HG02763 (cell line): ENCODE measurements at regions not wholly inside any gene's neighbourhood (a gene's known extent, or its start where the extent isn't known, plus 50 kb on each side); places are given as distances from the start of the nearest gene placed in this dataset.

Source experiments
- ATAC-seq: cut with Tn5 transposase; IDR thresholded peaks from one replicate; pipeline ENCODE4 v1.9.1; 2021; ENCODE audit warnings: mild to moderate bottlenecking, moderate library complexity; ENCODE audit not compliant: unreplicated experiment

DNA sequence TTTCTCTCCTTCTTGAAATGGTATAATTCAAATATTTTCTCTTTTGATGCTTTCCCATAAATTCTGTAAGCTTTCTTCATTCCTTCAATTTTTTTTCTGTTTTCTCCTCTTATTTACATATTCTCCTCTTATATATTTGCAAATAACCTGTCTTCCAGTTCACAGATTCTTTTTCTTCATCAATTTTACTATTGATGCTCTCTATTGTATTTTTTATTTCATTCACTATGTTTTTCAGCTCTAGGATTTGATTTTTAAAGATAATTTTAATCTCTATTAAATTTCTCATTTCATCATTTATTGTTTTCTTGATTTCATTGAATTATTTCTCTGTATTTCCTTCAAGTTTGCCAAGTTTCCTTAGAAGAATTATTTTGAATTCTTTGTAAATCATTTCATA lies 54.0 kb upstream of the PRPS1L1 start:
- no peak for ATAC-seq

DNA sequence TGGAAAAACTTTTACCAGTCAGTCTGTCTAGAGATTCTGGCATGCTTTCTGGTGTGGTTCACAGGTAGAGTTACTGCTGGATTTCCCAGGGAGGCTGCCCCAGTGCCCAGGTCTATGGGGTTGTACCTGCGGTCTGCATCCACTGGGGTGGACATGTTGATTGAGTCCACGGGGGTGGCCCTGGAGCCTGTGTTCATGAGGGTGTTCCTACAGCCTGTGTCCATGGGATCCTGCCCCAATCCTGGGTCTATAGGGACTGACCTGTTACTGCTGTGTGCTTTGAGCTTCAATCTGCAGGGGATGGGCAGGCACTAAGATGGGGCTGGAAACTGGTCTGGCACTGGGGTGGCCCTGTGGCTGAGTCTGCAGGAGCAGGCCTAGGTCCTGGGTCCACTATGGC lies 54.5 kb upstream of the PRPS1L1 start:
- ATAC-seq: no peak

DNA sequence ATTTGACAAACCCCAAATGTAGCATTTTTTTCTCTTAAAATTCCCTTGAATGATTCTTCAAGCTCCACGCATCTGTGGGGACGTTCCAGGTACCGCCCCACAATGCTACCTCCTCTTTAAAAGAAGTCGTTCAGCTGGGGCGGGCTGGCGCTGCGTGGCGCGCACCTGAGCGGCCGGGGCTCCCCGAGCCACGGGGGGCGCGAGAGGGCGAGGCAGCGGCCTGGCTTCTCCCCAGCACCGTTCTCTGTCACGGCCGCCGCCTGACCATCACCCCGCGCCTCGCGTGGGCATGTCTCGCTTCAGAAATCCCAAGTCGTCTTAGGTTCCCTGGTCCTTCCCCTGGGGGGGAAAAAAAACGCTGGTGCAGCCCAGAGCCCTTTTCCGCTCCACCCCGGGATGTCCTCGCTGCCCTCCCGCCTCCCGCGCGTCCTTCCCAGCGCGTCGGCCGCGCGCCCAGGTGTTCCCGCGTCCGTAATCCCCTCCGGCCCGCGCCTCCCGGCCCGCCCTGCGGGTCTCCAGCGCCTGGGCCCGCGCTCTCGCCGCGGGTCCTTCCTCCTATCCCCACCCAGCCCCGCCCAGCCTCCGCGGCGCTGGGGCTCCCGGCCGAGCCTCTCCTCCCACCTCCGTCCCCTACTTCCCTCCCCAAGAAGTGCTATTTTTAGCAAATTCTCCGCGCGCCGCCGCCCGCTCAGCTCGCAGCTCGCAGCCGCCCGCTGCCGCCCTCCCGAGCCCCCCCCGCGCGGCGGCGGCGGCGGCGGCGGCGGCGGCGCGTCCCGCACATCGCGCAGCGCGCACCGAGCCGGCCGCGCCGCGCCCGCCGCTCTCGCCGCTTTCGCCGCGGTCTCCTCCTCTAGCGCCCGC lies 58.7 kb upstream of the PRPS1L1 start:
- no peak for ATAC-seq

DNA sequence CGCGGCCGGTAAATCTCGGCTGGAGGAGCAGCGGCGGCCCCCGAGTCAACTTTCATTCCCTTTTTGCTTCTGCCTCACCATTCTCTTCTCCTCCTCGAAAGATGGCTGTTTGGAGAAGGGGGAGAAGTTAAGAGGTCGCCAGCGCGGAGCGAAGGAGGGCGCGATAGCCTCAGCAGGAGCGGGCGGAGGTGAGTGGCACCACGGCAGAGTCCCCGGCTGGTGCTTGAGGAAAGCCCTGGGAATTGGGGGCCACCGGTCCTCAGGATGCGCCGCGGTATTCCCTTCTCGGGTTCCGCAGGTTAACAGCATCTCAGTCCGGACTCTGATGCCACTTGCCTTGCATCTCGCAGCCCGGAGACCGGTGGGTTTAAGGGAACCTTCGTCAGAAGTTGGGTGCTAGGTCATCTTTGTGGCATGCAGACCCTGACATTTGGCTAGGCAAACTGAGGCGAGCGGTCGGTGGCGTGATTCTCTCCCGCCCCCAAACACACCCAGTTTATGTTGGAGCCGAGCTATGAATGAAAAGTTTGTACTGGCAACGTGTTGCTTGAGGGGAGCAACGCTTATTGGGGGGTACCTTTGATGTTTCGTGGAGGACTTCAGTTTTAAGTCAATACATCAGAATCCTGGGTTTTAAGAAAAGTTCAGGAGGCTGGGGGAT lies 59.5 kb upstream of the PRPS1L1 start:
- ATAC-seq: no peak

DNA sequence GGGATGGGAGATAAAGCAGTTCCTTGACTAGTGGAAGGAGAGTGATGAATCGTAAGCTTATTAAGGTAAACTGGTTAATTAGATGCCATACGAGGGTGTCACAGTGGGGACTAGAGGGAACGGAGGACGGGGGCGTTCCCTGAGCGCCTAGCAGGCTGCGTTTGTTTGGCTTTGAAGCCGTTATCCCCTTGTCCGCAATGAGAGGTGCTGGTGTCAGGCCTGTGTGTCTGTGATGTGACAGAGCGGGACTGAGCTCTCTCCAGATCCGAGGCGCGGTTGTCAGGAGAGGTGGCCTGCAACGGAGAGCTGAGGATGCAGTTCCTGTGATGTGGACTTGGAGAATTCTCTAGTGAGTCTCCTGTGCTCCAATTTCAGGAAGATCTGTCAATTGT lies 60.0 kb upstream of the PRPS1L1 start:
- ATAC-seq: no peak

DNA sequence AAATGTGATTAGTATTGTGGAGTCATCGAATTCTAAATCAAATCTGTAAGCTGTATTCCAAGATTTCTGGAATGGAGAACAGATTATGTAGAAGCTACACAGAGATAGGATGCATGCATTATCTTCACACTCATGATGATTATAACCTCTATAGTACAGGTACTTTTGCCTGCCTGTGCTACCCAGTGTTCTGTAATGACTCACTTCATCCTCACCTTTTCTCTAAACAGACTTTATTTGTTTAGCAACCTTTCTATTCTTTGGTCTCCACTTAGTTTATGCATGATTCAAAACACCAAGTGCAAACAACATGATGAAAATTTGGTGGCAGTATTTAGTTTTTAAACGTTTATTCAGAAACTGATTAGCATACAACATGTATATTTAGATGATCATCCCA lies 68.4 kb upstream of the PRPS1L1 start:
- ATAC-seq: no peak

DNA sequence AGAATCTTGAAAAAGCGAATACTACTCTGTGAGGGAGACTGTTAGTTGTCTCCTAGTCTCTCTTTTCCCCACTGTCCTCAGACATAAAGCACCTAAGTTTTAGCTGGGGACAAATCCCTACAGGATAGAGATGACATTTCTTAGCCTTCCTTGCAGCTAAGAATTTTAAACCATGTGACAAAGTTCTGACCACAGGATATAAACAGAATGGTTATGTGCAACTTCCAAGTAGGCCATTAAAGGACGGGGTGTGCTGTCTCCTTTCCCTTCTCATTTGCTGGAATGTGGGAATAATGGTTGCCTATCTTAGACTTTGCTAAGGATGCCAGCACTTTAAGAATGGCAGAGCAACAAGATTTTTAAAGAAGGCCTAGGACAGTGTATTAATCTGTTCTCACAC lies 74.9 kb upstream of the PRPS1L1 start:
- ATAC-seq: no peak

DNA sequence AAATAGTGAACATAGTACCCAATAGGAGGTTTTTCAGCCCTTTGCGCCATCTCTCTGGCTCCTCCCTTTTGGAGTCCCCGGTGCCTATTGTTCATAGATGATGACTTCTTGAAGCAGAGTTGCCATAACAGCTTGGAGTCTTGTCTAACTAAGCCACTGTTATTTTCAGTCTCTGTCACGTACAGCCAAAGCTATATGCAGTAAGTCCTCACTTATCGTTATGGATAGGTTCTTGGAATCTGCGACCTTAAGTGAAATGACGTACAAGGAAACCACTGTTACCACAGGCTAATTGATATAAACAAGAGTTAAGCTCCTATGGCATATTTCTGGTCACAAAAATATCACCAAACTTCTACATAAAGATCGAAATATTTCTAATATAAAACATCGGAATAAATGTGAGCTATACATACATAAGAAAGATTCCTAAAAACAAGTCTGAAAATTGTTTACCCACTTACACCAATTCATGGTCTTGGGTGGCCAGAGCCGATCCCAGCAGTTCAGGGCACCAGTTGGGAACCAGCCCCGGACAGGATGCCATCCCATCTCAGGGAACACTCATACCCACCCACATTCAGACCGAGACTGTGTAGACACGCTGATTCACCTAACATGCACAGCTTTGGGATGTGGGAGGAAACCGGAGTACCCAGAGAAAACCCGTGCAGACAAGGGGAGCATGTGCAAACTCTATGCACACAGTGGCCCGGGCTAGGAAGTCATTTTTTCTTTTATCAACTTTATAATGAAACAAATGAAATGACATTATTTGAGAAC lies 76.0 kb upstream of the PRPS1L1 start:
- no peak for ATAC-seq

DNA sequence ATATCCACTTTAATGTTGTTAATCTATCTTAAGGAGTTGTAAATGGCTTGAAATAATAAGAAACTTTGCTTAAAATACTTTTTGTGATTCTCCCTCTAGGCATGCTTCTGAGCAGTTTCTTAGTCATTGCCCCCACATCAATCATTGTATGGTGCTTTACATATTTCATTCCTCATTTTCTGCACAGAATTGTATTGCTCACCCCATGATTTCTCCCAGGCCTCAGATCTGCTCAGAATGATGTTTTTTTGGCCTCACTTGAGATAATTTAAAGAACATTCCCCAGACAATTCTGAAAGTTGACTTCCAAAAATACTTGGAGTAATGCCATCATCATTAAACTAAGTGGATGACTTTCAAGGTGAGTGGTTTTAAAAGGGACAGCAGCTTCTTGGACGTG lies 82.1 kb upstream of the PRPS1L1 start:
- no peak for ATAC-seq

DNA sequence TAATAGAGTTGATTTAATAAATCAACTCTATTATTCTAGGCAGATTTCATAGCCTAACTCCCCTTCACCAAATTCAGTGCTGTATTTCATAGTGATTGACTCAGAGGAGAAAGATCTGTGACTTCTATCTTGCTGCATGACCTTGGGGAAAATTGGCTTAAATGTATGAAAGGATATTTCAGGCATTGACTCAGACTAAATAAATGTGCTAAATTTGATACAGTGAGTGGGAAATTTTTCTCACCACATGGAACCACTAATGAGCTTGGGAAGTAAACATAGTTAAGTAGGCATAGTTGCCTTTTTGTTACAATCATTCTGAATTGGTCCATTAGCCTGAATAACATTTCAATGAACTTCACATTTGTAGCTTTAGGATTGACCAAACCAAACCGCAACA lies 89.0 kb upstream of the PRPS1L1 start:
- ATAC-seq: no peak

DNA sequence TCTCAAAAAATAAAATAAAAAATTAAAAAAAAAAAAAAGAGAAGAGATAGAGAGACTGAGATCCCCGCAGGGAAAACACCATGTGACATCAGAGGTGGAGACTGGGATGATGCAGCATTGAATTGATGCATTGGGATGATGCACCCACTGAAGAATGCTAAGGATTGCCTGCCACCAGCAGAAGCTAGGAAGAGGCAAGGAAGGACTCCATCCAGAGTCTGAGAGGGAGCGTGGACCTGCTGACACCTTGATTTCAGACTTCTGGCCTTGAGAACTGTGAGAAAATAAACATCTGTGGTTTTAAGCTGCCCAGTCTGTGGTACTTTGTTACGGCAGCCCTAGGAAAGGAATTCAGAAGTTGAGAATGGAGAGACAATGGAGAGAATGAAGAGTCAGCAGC lies 89.8 kb upstream of the PRPS1L1 start:
- ATAC-seq: no peak

DNA sequence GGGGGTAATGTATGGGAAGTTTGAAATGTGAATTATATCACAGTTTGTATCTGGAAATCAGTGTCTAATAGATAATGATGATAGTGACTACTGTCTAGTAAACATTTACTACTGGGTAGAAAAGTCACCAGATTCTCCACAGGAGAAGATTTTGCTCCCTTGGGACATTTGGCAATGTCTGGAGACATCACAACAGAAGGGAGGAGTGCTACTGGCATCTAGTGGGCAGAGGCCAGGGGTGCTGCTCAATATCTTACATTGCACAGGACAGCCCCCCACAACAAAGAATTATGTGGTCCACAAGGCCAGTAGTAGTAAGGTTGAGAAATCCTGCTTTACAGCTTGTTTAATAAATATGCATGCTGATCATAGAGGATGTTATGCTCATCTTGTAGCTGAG lies 92.3 kb upstream of the PRPS1L1 start:
- no peak for ATAC-seq

DNA sequence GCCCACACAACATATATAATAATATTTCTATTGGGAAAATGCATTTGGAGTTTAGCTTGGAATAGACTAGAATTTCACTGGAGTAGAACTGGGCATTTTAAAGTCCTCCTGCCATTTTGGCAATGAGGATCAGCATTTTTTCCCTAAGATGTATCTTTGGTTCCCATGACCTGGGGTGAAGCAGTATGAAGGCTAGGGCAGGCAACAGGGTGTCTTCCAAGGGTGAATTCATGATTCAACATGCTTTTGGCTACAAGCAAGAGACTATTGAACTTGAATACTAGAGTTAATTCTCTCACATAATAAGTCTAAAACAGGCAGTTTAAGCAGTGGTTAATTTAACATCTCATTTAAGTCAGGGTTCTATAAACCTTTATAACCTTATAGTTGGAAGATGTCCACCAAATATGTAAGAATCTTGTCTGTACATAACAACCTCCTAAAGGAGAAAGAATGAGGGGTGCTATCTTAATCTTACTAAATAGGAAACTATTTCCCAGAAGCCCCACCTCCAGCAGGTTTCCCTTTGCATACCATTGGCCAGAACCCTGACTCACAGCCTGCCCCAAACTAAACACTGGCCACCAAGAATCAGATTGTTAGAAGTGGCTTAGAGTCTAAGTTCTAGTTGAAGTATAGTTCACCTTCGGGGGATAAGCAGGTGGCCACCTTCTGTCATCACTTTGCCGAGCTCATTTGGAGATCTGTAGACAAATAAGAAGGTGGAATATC lies 96.0 kb upstream of the PRPS1L1 start:
- no peak for ATAC-seq

DNA sequence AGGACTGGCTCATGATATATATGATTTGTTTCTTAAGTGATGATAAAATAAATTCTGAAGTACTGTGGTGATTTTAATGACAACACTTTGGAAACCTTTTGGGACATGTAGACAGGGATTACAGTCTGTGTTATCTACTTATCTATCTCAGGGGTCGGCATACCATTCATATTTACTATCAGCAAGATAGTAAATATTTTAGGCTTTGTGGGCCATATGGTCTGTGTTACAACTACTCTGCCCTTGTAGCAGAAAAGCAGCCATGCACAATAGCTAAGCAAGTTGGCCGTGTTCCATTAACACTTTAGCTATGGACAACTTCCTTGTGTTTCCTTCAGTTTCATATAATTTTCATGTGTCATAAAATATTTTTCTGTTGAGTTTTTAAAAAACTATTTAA lies 97.8 kb upstream of the PRPS1L1 start:
- ATAC-seq: no peak

DNA sequence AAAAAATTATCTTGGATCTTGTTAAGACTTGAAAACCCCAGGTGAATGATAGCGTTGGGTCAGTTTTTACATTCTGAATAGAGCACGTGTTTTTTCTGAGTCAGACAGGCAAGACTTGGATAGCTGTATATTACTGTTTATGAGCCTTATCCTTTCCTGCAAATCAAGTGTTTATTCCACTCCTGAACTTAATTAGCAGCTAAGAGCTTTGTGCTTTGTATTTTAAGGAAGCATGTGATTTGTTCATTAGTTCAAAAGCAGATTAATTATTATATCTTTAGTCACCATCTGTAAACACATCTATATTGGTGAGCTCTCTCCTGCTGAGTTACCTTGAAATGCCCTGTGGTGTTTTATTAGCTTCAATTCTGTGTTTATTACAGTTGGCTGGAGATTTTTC lies 98.6 kb upstream of the PRPS1L1 start:
- ATAC-seq: no peak

DNA sequence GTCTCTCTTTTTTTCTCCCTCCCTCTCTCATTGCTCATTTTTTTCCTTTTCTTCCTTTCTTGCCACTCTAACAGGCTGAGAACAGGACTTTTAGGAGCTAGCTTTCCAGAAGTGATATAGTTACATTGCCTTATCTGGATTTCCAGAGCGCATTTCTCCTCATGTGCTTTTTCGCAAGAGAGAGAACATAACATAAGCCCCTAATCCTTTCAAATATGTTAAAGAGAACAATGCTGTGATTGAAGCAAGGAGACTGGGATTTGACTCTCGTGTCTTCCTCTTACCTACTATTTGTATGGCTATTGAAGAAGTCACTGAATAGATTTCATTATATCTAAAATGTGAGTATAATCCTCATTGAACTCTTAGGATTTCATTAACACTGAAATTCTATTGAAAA lies 101.2 kb upstream of the PRPS1L1 start:
- ATAC-seq: no peak

DNA sequence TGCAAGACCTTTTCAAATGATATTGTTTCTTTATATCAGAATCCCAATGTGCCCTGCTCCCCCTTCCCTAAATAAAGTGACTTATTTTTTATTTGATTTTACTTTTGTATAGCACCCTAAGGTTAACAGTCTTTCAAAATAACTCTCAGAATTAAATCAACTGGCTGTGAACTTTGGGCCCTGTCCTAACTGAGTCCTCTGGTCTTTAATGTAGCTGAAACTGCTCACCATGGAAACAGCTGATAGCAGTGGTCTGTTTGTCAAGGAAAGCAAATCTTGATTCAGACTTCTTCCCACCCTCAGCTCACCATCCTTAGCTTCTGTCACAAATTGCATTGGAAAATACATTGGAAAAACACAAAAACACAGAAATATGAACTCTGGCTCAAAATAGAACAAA lies 105.2 kb upstream of the PRPS1L1 start:
- no peak for ATAC-seq

DNA sequence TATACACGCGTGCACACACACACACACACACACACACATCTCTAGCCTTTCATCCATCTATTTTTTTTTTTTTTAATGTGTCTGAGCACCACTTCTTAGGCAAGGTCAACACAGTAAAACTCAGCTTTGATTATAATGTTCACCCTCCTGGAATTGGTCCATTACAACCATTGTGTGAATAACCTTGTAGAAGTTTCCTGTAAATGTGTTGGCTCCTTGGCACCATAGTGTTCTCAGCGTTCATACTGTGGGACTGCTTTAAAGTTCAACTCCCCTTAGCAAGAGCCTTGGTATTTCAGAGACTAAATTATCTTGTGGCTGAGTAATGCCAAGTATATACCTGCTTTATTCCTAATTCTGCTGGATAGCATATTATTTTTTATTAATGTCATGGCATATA lies 106.3 kb upstream of the PRPS1L1 start:
- no peak for ATAC-seq

DNA sequence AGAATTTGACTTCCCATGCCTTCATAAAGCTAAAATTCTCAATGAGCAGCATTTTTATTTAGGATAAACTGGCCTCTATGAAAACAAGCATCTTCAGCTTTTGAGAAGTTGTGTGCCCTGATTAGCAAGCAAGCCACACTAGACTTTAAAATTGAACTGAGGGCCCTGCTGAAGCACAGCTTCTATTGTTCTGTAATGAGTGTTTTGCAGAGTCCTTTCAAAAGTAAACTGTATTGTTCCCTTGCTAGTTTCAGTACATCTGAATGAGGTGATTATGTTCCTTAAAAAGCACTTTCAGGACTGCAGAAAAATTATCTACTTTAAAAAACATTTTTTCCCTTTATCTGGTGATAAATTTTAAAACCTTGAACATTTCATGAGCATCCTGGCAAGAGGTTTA lies 113.3 kb upstream of the PRPS1L1 start:
- no peak for ATAC-seq

DNA sequence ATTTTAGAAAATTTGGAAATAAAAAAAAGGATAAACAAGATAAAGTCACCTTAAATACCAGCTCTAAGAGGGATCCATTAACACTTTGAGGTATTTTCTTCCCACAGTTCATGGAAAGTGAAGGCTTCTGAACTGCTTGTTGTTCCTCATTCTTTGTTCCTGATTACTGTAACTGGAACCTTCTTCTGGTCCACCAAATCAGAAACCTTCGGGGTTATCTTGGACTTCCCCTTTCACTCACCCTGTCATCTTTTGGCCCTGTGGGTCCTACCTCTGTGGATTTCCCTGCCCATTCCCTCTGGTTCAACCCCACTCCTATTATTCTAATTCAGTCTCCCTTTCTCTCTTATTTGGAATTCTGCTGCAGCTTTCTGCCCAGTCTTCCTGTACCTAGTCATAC lies 116.5 kb upstream of the PRPS1L1 start:
- ATAC-seq: no peak

DNA sequence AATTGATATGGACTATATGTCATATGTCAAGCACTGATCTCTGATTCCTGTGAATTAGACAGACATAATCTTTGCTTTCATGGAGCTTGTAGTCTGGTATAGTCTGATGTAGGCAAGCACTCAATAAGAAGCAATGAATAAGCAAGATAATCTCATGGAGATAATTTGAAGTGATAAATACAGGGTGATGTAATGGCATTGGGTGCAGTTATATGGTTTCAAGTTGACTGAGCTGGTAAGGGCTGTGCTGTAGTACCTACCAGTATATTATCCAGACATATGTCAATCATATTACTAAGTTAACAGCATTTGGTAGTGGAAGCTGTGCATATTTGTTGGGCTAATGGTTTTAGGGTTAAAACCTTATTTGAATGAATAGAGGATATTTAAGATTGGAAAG lies 117.5 kb upstream of the PRPS1L1 start:
- no peak for ATAC-seq
